ENCODE measurements at regions not wholly inside any gene's neighbourhood (a gene's known extent, or its start where the extent isn't known, plus 50 kb on each side); places are given as distances from the start of the nearest gene placed in this dataset.

GRCh38 chr3:59126446-59126845 lies 76.6 kb upstream of the CFAP20DC start:
- DNase-seq (ENCODE audit: low read depth) = no peak
- no peak for FAIRE-seq
- Histone ChIP-seq H3K4me3 (ENCODE audit: low read depth, low read length) (no peak overlapping the region), H3K36me3 (ENCODE audit: control insufficient read depth, insufficient read depth, low read length) (no peaks in the 10 kb centered on the region), H3K27me3 (ENCODE audit: control insufficient read depth, insufficient read depth, low read length) (no peaks in the 10 kb centered on the region)
- TF ChIP-seq, protein P1, sequence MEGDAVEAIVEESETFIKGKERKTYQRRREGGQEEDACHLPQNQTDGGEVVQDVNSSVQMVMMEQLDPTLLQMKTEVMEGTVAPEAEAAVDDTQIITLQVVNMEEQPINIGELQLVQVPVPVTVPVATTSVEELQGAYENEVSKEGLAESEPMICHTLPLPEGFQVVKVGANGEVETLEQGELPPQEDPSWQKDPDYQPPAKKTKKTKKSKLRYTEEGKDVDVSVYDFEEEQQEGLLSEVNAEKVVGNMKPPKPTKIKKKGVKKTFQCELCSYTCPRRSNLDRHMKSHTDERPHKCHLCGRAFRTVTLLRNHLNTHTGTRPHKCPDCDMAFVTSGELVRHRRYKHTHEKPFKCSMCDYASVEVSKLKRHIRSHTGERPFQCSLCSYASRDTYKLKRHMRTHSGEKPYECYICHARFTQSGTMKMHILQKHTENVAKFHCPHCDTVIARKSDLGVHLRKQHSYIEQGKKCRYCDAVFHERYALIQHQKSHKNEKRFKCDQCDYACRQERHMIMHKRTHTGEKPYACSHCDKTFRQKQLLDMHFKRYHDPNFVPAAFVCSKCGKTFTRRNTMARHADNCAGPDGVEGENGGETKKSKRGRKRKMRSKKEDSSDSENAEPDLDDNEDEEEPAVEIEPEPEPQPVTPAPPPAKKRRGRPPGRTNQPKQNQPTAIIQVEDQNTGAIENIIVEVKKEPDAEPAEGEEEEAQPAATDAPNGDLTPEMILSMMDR (IDR thresholded peaks at IDR 0.05; ENCODE audit: insufficient read depth, low read length, severe bottlenecking) = no peak

DNA sequence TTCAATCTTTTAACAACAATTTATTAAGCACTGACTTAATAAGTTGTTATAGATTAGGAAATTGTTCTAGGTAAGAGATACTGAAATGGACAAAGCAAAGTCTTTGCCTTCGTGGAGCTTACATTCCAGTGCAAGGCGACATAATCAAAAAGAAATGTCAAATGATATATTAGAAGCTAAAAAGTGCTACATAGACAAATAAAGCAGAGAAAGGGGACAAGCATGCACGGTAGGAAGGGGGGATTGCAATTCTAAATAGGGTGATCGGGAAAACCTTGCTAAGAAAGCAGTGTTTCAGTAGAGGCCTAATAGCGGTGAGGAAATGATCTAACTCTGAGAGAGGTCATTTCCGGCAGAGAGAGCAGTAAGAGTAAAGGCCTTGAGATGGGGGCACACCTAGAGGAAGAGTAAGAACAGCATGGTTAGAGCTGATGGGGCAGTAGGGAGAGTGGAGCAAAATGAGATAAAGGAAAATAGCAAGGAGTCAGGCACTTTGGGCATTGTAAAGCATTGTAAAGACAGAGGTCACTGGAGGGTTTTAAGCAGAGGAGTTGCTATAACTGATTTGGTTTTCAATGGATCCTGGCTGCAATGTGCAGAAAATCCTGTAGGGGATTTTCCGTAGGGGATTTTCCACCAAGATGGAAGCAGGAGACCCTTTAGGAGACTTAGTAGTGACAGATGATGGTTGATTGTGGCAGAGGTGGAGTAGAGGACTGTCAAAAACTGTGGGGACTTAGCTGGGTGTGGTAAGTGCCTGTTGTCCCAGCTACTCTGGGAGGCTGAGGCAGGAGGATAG lies 71.7 kb upstream of the CFAP20DC start:
- no peaks in the 10 kb centered on the region for H3K36me3 ChIP-seq (ENCODE audit: control insufficient read depth, insufficient read depth, low read length)
- H3K4me3 ChIP-seq (ENCODE audit: low read depth, low read length) = no peak overlapping the region
- DNase-seq (ENCODE audit: low read depth) (no peak), FAIRE-seq (peak; percentile 28)
- TF ChIP-seq, protein P1 (IDR thresholded peaks at IDR 0.05; ENCODE audit: insufficient read depth, low read length, severe bottlenecking) = no peak
- no peaks in the 10 kb centered on the region for H3K27me3 ChIP-seq (ENCODE audit: control insufficient read depth, insufficient read depth, low read length)

DNA sequence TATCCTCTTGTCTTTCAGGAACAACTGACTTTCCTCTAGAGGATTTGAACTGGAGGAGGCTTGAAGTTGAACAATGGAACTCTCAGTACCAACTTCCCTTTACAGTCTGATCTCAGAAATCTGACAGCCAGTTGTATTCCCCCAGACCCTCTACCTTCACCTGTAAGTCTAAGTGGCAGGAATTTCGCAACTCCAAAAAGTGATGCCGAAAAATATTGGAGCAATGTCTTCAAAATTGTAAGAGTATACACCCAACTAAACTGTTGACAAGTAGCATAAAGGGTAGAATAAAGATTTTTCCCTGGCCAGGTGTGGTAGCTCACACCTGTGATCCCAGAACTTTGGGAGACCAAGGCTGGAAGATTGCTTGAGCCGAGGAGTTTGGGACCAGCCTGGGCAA lies 69.1 kb upstream of the CFAP20DC start:
- H3K27me3 ChIP-seq (ENCODE audit: control insufficient read depth, insufficient read depth, low read length) = no peaks in the 10 kb centered on the region
- H3K4me3 ChIP-seq (ENCODE audit: low read depth, low read length) = no peak overlapping the region
- FAIRE-seq = no peak
- no peaks in the 10 kb centered on the region for H3K36me3 ChIP-seq (ENCODE audit: control insufficient read depth, insufficient read depth, low read length)
- DNase-seq (ENCODE audit: low read depth) = no peak
- TF ChIP-seq, protein P1 (IDR thresholded peaks at IDR 0.05; ENCODE audit: insufficient read depth, low read length, severe bottlenecking) = no peak

DNA sequence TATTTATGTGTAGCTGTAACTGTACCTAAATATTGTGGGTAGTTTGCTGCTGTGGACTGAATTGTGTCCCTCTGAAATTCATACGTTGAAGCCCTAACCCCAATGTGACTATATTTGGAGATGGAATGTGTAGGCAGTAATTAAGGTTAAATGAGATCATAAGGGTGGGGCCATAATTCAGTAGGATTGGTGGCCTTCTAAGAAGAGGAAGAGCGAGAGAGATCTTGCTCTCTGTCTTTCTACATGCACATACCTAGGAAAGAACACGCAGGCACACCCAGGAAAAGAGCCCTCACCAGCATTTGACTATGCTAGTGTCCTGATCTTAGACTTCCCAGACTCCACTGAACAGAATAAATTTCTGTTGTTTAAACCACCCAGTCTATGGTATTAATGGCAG lies 67.6 kb upstream of the CFAP20DC start:
- Histone ChIP-seq H3K36me3 (ENCODE audit: control insufficient read depth, insufficient read depth, low read length) (no peaks in the 10 kb centered on the region), H3K4me3 (ENCODE audit: low read depth, low read length) (no peak overlapping the region), H3K27me3 (ENCODE audit: control insufficient read depth, insufficient read depth, low read length) (no peaks in the 10 kb centered on the region)
- no peak for FAIRE-seq
- DNase-seq (ENCODE audit: low read depth) = no peak
- TF ChIP-seq, protein P1 (IDR thresholded peaks at IDR 0.05; ENCODE audit: insufficient read depth, low read length, severe bottlenecking) = no peak

GRCh38 chr3:59116233-59116537 lies 66.4 kb upstream of the CFAP20DC start:
- FAIRE-seq (no peak), DNase-seq (ENCODE audit: low read depth) (no peak)
- TF ChIP-seq, protein P1 (IDR thresholded peaks at IDR 0.05; ENCODE audit: insufficient read depth, low read length, severe bottlenecking) = no peak
- H3K27me3 ChIP-seq (ENCODE audit: control insufficient read depth, insufficient read depth, low read length) = no peaks in the 10 kb centered on the region
- H3K4me3 ChIP-seq (ENCODE audit: low read depth, low read length) = no peak overlapping the region
- no peaks in the 10 kb centered on the region for H3K36me3 ChIP-seq (ENCODE audit: control insufficient read depth, insufficient read depth, low read length)
